Upper lobe of left lung (tissue), 4 donors: ENCODE measurements at regions not wholly inside any gene's neighbourhood (a gene's known extent, or its start where the extent isn't known, plus 50 kb on each side); places are given as distances from the start of the nearest gene placed in this dataset.

Source experiments
- CTCF ChIP-seq, 6 experiments: fragments of 450-650 bp in 4 of 6; fragments of 200-600 bp in 2 of 6; sonication (generic) in 2 of 6; IDR thresholded peaks; one replicate each; pipeline ENCODE4 v1.5.1; 2016 to 2019; ENCODE audit warnings: antibody characterized with exemption in 6 of 6
- EP300 ChIP-seq, 4 donors: sonication (generic); formaldehyde crosslinking; IDR thresholded peaks; one replicate each; pipeline ENCODE4 v1.5.1; 2017; ENCODE audit warnings: antibody characterized with exemption in 4 of 4, control low read depth in 2 of 4
- POLR2A ChIP-seq, 4 donors: fragments of 450-650 bp; IDR thresholded peaks; one replicate each; pipeline ENCODE4 v1.5.1; 2016 to 2017; ENCODE audit warnings: antibody characterized with exemption in 4 of 4, mild to moderate bottlenecking in 2 of 4

GRCh38 chr7:17713584-17713983, 226.7 kb downstream of the SNX13 start:
- no peak for TF ChIP-seq CTCF (IDR thresholded peaks at IDR 0.05)
- no peak for TF ChIP-seq EP300 (IDR thresholded peaks at IDR 0.05)
- no peak for TF ChIP-seq POLR2A (IDR thresholded peaks at IDR 0.05)
